ENCODE measurements at regions not wholly inside any gene's neighbourhood (a gene's known extent, or its start where the extent isn't known, plus 50 kb on each side); places are given as distances from the start of the nearest gene placed in this dataset.
"Not testable (repeated sequence)": the region's sequence is repeated elsewhere in the genome, so short reads cannot be mapped to it uniquely, and the experiment has no call there.

DNA sequence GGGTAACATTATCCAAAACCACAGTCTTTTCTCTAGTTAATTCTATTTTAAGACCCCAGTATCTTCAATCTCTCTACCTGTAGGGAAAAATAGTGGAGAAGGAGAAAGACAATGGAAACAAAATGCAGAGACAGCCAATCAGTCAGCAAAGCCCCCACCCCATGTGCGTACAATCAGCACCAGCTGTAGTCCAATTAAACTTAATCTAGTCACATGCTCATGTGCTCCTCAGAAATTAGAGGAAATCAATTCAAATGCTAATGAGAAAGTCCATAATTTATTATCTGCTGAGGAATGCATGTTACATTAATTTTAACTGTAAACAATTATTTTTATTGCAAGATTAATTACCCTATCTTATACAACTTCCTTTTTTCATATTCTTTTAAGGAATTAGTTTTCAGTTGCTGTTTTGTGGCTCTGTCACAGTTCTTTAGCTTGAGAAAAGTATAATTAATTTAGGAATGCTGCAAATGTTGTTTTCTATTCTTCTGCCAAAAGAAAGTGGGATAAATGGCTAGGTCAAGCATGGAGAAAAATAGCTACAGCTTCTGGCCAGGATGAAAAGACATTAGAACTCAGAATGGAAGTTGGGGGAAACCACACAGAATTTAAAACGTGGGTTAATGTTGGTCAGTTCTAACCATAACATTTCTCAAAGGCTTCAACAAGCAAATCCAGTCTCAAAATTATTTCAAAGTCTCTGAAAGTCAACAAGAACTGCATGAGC, 232.4 kb upstream of the HNRNPA3 start:
- DNase-seq (ENCODE audit: low read depth) = no peak

DNA sequence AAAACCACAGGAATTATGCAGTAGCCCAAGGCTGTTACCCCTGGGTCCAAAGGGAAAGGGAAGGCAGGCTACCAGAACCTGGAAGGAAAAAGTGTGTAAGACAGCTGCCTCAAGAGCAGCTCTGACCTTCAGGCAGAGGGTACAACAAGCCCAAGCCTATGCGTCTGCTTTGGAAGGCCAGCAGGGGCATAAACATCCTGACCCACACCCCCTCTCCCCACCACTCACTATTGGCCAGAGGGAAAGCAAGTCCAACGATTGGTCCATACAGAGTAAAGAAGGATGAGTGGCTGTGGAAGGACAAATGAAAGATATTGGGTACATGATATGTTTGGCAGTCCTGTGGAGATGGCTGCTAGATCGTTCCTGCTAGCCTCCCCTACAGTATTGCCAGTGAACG, 227.6 kb upstream of the HNRNPA3 start:
- no peak for DNase-seq (ENCODE audit: low read depth)

DNA sequence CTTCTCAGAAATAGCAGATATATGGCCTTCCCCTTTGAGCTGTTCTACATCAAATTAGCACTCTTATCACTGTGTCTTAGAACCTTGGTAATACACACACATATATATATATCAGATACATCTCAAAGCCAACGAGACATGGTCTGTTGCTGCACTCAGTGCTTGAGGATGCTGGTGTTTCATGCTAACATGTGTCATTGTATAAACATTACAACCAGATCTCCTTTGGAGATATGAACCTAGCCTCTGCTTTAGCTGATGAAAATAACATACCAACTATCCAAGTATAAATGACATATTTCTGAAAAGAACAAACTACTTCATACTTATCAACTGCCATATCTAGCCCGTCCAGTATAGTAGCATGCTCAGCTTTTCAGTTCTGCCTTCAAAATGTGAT, 226.7 kb upstream of the HNRNPA3 start:
- DNase-seq (ENCODE audit: low read depth) = no peak

GRCh38 chr2:176986487-176986886, 226.1 kb upstream of the HNRNPA3 start:
- no peak for DNase-seq (ENCODE audit: low read depth)

DNA sequence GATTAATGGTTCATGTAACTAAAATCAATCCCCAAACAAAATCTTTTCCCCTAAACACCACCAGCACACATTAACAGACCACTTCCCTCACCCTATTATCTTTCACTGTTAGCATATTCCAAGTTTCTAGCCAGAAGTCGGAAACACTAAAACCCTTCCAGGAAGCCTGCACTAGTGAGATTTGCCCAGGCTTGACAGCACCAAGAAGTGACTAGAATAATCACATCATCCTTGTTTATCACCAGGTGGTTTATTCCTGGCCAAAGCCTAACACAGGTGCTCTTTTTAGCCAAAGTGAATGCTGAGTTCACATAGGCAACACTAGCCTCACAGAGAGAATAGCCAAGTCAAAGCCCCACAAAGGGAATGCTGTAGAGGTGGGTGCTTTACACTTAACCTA, 221.2 kb upstream of the HNRNPA3 start:
- DNase-seq (ENCODE audit: low read depth) = no peak

DNA sequence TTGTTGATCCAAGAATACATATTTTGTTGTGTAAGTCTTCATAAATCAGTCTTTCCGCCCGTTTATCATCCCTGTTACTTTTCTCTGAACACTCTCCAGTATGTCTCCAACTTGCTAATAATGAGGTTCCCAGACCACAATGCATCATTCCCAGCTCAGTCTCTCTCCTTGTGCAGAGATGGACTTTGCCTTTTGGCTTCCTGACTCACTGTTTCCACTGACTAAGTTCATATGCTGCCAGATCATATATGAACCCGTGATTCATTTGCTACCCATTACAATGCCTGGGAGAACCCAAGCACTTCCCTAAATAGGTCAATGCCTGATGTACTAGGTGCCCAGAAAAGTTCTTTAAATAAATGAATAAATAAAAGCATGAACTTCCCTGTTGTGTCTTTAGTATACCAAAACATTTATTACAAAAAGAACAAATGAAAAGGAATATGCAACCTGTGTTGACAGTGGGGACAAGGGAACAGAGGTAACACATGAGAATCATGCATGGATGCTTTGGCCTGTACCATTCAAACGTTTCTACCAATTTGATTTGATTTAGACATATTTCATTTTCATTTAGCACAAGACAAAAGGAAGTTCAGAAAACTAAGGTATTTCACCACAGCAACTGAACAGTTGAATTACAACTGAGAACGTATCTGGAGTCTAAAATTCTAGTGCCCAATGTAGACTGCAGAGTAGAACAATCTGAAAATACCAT, 215.4 kb upstream of the HNRNPA3 start:
- peak; percentile 56 for DNase-seq (ENCODE audit: low read depth)

- DNase-seq (ENCODE audit: low read depth) = no peak
These were observed 214.8 kb upstream of the HNRNPA3 start for GRCh38 chr2:176997792-176998169.

GRCh38 chr2:176999301-176999700, 213.3 kb upstream of the HNRNPA3 start:
- DNase-seq (ENCODE audit: low read depth) = peak; percentile 16

GRCh38 chr2:177000061-177000714, 212.4 kb upstream of the HNRNPA3 start:
- DNase-seq (ENCODE audit: low read depth) = no peak

GRCh38 chr2:177000715-177001072, 211.9 kb upstream of the HNRNPA3 start:
- no peak for DNase-seq (ENCODE audit: low read depth)

DNA sequence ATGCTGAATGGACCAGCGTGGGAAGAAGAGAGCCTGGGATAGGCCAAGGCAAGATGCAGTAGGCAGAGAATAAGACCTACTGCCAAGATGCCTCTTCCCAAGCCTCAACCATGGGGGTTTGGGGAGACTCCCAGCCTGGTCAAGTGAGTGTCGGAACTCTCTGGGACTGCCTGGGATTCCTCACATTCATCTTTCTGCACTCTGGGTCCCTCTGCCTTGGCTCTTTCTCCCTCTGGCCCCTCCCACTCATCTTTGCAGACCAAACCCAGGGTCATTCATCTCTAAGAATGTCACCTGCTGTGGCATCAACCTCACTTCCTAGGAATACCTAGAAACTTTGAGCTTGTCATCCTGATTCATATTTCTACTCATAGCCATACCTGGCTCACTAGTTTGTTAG, 211.3 kb upstream of the HNRNPA3 start:
- DNase-seq (ENCODE audit: low read depth) = no peak

DNA sequence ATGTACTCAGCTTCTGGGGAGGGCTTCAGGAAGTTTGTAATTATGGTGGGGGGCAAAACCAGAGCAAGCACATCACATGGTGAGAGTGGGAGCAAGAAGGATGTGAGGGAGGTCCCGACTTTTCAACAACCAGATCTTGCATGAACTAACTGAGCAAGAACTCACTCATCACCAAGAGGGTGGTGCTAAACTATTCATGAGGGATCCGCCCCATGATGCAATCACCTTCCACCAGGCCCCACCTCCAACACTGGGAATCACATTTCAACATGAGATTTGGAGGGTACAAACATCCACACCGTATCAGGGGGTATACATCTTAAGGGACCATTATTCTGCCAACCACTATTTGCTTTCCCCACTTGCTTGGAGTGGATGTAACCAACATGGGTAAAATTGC, 209.6 kb upstream of the HNRNPA3 start:
- no peak for DNase-seq (ENCODE audit: low read depth)

- DNase-seq (ENCODE audit: low read depth) = not testable (repeated sequence)
These were observed 204.9 kb upstream of the HNRNPA3 start for GRCh38 chr2:177007726-177008125.

DNA sequence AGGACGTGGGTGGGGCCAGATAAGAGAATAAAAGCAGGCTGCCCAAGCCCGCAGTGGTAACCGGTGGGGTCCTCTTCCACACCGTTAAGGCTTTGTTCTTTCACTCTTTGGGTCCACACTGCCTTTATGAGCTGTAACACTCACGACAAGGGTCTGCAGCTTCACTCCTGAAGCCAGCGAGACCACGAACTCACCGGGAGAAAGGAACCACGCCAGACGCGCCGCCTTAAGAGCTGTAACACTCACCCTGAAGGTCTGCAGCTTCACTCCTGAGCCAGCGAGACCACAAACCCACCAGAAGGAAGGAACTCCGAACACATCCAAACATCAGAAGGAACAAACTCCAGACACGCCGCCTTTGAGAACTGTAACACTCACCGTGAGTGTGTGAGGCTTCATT, 203.9 kb upstream of the HNRNPA3 start:
- DNase-seq (ENCODE audit: low read depth) = not testable (repeated sequence)

DNA sequence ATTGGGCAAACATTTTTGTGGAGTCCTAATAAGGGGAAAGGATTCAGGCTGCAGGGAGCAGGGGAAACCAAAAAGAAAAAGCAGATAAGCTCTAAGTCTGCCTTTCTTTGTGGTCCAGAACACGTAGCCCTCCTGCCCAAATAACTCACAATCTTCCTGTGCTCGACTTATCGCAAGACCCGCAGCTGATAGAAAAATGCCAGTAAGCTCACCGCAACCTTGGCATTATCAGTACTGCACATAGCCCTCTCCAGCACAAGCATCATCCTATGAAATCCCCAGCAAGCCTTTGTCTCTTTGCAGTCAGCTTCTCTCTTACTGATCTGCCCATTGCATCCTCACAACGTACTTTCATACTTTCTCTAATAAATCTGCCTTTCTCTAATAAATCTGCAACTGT, 202.4 kb upstream of the HNRNPA3 start:
- DNase-seq (ENCODE audit: low read depth) = no peak

GRCh38 chr2:177010861-177011260, 201.7 kb upstream of the HNRNPA3 start:
- no peak for DNase-seq (ENCODE audit: low read depth)

GRCh38 chr2:177014946-177015345, 197.6 kb upstream of the HNRNPA3 start:
- DNase-seq (ENCODE audit: low read depth) = no peak

DNA sequence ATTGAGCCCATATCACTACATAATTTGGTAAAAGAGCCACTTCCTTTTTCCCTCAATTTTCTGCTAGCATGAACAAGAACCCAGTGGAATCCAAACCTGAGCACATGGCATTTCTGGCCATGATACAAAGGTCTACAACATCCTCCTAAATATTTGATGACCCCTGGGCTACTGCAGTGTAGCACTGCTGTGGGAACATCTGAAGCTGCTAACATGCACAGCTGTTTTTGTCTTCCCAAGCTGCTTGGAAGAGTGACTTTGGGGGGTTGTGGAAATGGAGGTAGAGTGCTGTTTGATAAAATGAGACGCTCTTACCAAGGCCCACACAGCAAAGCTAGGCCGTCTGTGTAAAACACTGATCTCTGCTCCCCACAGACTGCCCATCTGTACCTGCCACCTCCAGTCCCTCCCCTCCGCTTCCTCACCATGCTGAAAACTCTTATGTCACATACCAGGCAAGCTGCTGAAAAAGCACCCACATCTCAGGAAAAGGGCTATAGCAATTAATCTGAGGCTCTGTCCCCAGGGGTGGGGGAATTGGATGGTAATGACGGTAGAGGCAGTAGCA, 197.2 kb upstream of the HNRNPA3 start:
- no peak for DNase-seq (ENCODE audit: low read depth)

- no peak for DNase-seq (ENCODE audit: low read depth)
These were observed 192.0 kb upstream of the HNRNPA3 start for GRCh38 chr2:177020524-177021119.

- DNase-seq (ENCODE audit: low read depth) = no peak
These were observed 190.8 kb upstream of the HNRNPA3 start for GRCh38 chr2:177021706-177022343.

GRCh38 chr2:177024765-177025164, 187.8 kb upstream of the HNRNPA3 start:
- DNase-seq (ENCODE audit: low read depth) = no peak

DNA sequence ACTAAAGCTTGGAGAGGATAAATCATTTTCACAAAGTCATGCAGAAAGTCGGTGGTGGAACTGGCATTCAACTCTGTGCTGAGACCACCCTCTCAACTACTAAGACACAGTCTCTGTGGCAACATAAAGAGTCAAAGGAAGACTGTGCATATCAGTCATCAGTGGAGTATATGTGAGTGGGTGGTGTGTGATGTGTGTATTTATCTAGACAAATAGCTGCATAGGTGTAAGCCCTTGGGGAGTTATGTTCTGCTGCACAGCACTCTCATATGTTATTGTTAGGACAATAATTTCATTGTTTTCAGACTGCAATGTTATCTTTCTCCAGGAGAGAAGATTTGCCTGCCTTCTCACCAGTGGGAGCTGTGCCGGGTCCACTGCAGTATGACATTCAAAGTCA, 186.3 kb upstream of the HNRNPA3 start:
- DNase-seq (ENCODE audit: low read depth) = no peak

Data from fibroblast of the conjunctiva (primary cell).